ENCODE measurements at regions not wholly inside any gene's neighbourhood (a gene's known extent, or its start where the extent isn't known, plus 50 kb on each side); places are given as distances from the start of the nearest gene placed in this dataset.

- Histone ChIP-seq H3K4me3 (no peak overlapping the region), H3K9me3 (no peaks in the 10 kb centered on the region), H3K4me1 (no peaks in the 10 kb centered on the region), H3K36me3 (no peaks in the 10 kb centered on the region), H3K27me3 (no peaks in the 10 kb centered on the region), H3K27ac (no peak overlapping the region)
- no peak for TF ChIP-seq CTCF (IDR thresholded peaks at IDR 0.05)
- TF ChIP-seq POLR2A (IDR thresholded peaks at IDR 0.05) = no peak
- no peak for TF ChIP-seq POLR2AphosphoS5 (IDR thresholded peaks at IDR 0.05; ENCODE audit: insufficient read depth in 1 of 2, low read depth in 1 of 2)
- DNase-seq (ENCODE audit: extremely low spot score in 2 of 2) = no peak
- intact Hi-C loops (cut with DNase I) = no loop called here
These were observed 171.0 kb downstream of the DEPDC1B start for GRCh38 chr5:60529001-60529400.

GRCh38 chr5:60527072-60527471 lies 172.9 kb downstream of the DEPDC1B start:
- Histone ChIP-seq H3K4me3 (no peak overlapping the region), H3K36me3 (no peaks in the 10 kb centered on the region), H3K27ac (no peak overlapping the region), H3K27me3 (no peaks in the 10 kb centered on the region), H3K9me3 (no peaks in the 10 kb centered on the region), H3K4me1 (no peaks in the 10 kb centered on the region)
- intact Hi-C loops (cut with DNase I) = no loop called here
- TF ChIP-seq POLR2AphosphoS5 (IDR thresholded peaks at IDR 0.05; ENCODE audit: insufficient read depth in 1 of 2, low read depth in 1 of 2) = no peak
- TF ChIP-seq POLR2A (IDR thresholded peaks at IDR 0.05) = no peak
- no peak for TF ChIP-seq CTCF (IDR thresholded peaks at IDR 0.05)
- no peak for DNase-seq (ENCODE audit: extremely low spot score in 2 of 2)

- no peaks in the 10 kb centered on the region for H3K36me3 ChIP-seq
- intact Hi-C loops (cut with DNase I) = no loop called here
- TF ChIP-seq POLR2A (IDR thresholded peaks at IDR 0.05) (no peak), POLR2AphosphoS5 (IDR thresholded peaks at IDR 0.05; ENCODE audit: insufficient read depth in 1 of 2, low read depth in 1 of 2) (no peak), CTCF (IDR thresholded peaks at IDR 0.05) (no peak)
- H3K9me3 ChIP-seq = no peaks in the 10 kb centered on the region
- no peak overlapping the region for H3K27ac ChIP-seq
- no peak for DNase-seq (ENCODE audit: extremely low spot score in 2 of 2)
- no peak overlapping the region for H3K4me3 ChIP-seq
- no peaks in the 10 kb centered on the region for H3K27me3 ChIP-seq
- H3K4me1 ChIP-seq = no peaks in the 10 kb centered on the region
These were observed 173.6 kb downstream of the DEPDC1B start for GRCh38 chr5:60526336-60526875.

GRCh38 chr5:60522292-60522905 lies 177.6 kb downstream of the DEPDC1B start:
- Histone ChIP-seq H3K27me3 (no peaks in the 10 kb centered on the region), H3K4me1 (no peaks in the 10 kb centered on the region), H3K4me3 (no peak overlapping the region), H3K36me3 (no peaks in the 10 kb centered on the region), H3K9me3 (no peaks in the 10 kb centered on the region), H3K27ac (no peak overlapping the region)
- intact Hi-C loops (cut with DNase I) = no loop called here
- DNase-seq (ENCODE audit: extremely low spot score in 2 of 2) = no peak
- TF ChIP-seq POLR2A (IDR thresholded peaks at IDR 0.05) (no peak), CTCF (IDR thresholded peaks at IDR 0.05) (no peak), POLR2AphosphoS5 (IDR thresholded peaks at IDR 0.05; ENCODE audit: insufficient read depth in 1 of 2, low read depth in 1 of 2) (no peak)
